Endothelial cell of umbilical vein (primary cell): ENCODE measurements at regions not wholly inside any gene's neighbourhood (a gene's known extent, or its start where the extent isn't known, plus 50 kb on each side); places are given as distances from the start of the nearest gene placed in this dataset.

Experiments used
- BruUV-seq: library from RNA; stranded (reverse); fragments of 400-500 nt; replicated peaks from 2 replicates; lab custom pipeline; 2021; lab: Mats Ljungman, UMichigan
- CTCF ChIA-PET: fragments of 300-600, 350-600 bp; sonication (Branson Sonifier 250); formaldehyde crosslinking; loops from one replicate; lab custom pipeline; 2021; ENCODE audit warnings: antibody characterized with exemption, inconsistent platforms; lab: Charles Lee
- POLR2A ChIA-PET: fragments of 300-600, 350-600 bp; sonication (Branson Sonifier 250); formaldehyde crosslinking; loops from one replicate; lab custom pipeline; 2021; ENCODE audit warnings: antibody characterized with exemption, inconsistent platforms; lab: Charles Lee
- DNase-seq: peaks from one replicate; pipeline ENCODE4 v3.0.0-alpha.2; 2011; ENCODE audit warnings: low read depth, low spot score
- FAIRE-seq: peaks from 2 replicates; lab custom pipeline; 2011; peaks lifted over from hg19 to GRCh38; lab: Jason Lieb, UNC
- H2AFZ ChIP-seq: 2 replicates; pipeline ENCODE4 v1.6.0; 2012; ENCODE audit warnings: low read depth, low read length, control low read depth, inconsistent platforms
- H3K27ac ChIP-seq: 2 replicates; pipeline ENCODE4 v1.5.1; 2011; ENCODE audit warnings: low read depth, mild to moderate bottlenecking, control low read depth, low read length, moderate library complexity; ENCODE audit not compliant: insufficient read depth
- H3K27me3 ChIP-seq, 2 experiments: 2 replicates each; pipeline versions ENCODE4 v1.6.0 to v1.6.1; 2011; ENCODE audit warnings: low read length in 2 of 2, mixed read lengths in 1 of 2; ENCODE audit not compliant: control insufficient read depth in 2 of 2, insufficient read depth in 2 of 2
- H3K36me3 ChIP-seq, 2 experiments: 2 replicates in 1 of 2; 3 replicates in 1 of 2; pipeline ENCODE4 v1.5.1; 2011; ENCODE audit warnings: low read length in 2 of 2, mild to moderate bottlenecking in 1 of 2, moderate library complexity in 1 of 2; ENCODE audit not compliant: control insufficient read depth in 2 of 2, insufficient read depth in 2 of 2; ENCODE audit errors: extremely low read depth in 1 of 2
- H3K4me1 ChIP-seq: 3 replicates; pipeline ENCODE4 v1.5.1; 2011; ENCODE audit warnings: mild to moderate bottlenecking, low read length; ENCODE audit not compliant: control insufficient read depth, insufficient read depth; ENCODE audit errors: extremely low read depth
- H3K4me2 ChIP-seq: 2 replicates; pipeline ENCODE4 v1.6.1; 2011; ENCODE audit warnings: low read length, control low read depth, mixed read lengths; ENCODE audit not compliant: insufficient read depth
- H3K4me3 ChIP-seq, 3 experiments: fragments of 200-600 bp in 1 of 3; sonication (generic), shearing (Covaris generic) in 1 of 3; replicated peaks in 1 of 3; 2 replicates each; pipeline ENCODE4 v1.5.1; 2011 to 2016; ENCODE audit warnings: control low read depth in 3 of 3, low read length in 3 of 3, mild to moderate bottlenecking in 2 of 3, inconsistent platforms in 1 of 3, low read depth in 1 of 3, moderate library complexity in 1 of 3; ENCODE audit not compliant: insufficient read depth in 1 of 3
- H3K79me2 ChIP-seq: 2 replicates; pipeline ENCODE4 v1.6.0; 2012; ENCODE audit warnings: low read length, inconsistent platforms; ENCODE audit not compliant: control insufficient read depth, insufficient read depth
- H3K9ac ChIP-seq: replicated peaks from 2 replicates; pipeline ENCODE3; 2011; ENCODE audit warnings: low read length, control low read depth; ENCODE audit not compliant: insufficient read depth; ENCODE audit errors: extremely low read depth
- H3K9me1 ChIP-seq: replicated peaks from 3 replicates; pipeline ENCODE4 v1.6.0; 2011; ENCODE audit warnings: mild to moderate bottlenecking, low read length; ENCODE audit not compliant: control insufficient read depth, insufficient read depth; ENCODE audit errors: extremely low read depth
- H3K9me3 ChIP-seq: replicated peaks from 2 replicates; pipeline ENCODE4 v1.5.1; 2012; ENCODE audit warnings: low read length, inconsistent platforms; ENCODE audit not compliant: control insufficient read depth, insufficient read depth
- H4K20me1 ChIP-seq: replicated peaks from 2 replicates; pipeline ENCODE3; 2011; ENCODE audit warnings: mild to moderate bottlenecking, low read length; ENCODE audit not compliant: control insufficient read depth, insufficient read depth; ENCODE audit errors: extremely low read depth
- EZH2 ChIP-seq: IDR thresholded peaks from 2 replicates; pipeline ENCODE4 v1.6.1; 2012; ENCODE audit warnings: borderline replicate concordance, low read depth, mild to moderate bottlenecking, moderate library complexity, low read length, inconsistent platforms; ENCODE audit not compliant: severe bottlenecking
- FOS ChIP-seq: IDR thresholded peaks from 2 replicates; pipeline ENCODE4 v1.6.1; 2011; ENCODE audit warnings: mild to moderate bottlenecking, low read length, moderate library complexity, borderline replicate concordance; ENCODE audit not compliant: insufficient read depth
- GATA2 ChIP-seq: IDR thresholded peaks from 2 replicates; pipeline ENCODE4 v1.7.0; 2011; ENCODE audit warnings: low read depth, mild to moderate bottlenecking, moderate library complexity, mixed read lengths, low read length; ENCODE audit not compliant: insufficient read length, insufficient read depth
- JUN ChIP-seq: IDR thresholded peaks from 2 replicates; pipeline ENCODE4 v1.6.1; 2011; ENCODE audit warnings: borderline replicate concordance, low read depth; ENCODE audit not compliant: insufficient read length, insufficient read depth
- MYC ChIP-seq: IDR thresholded peaks from one replicate; pipeline ENCODE4 v1.6.1; 2011; ENCODE audit warnings: mild to moderate bottlenecking, low read depth, low read length
- POLR2A ChIP-seq: IDR thresholded peaks from 2 replicates; pipeline ENCODE4 v1.6.1; 2012; ENCODE audit warnings: low read depth, mild to moderate bottlenecking, control low read depth, low read length
- POLR2AphosphoS5 ChIP-seq: IDR thresholded peaks from 2 replicates; pipeline ENCODE4 v1.6.1; 2012; ENCODE audit warnings: low read depth, mild to moderate bottlenecking, control low read depth, low read length, moderate library complexity; ENCODE audit not compliant: insufficient read depth
- dilution Hi-C: fragments of 300-500 bp; cut with MboI; formaldehyde crosslinking; loops from one replicate; pipeline ENCODE4 v1.15.0; 2019; ENCODE audit warnings: low sequenced_read_pairs; ENCODE audit not compliant: extremely low pct_ligation_motif_present
- intact Hi-C: fragments of 100-400 bp; cut with micrococcal nuclease; formaldehyde crosslinking; loops from one replicate; pipeline ENCODE4 v1.10.0; 2022
- TF ChIP-seq, protein P1 (sequence below), 2 donors: IDR thresholded peaks; 1 replicate in 1 of 2; 2 replicates in 1 of 2; pipeline ENCODE4 v1.5.1; 2011; ENCODE audit warnings: low read length in 2 of 2, mild to moderate bottlenecking in 2 of 2, moderate library complexity in 2 of 2, control low read depth in 1 of 2, inconsistent platforms in 1 of 2, low read depth in 1 of 2; ENCODE audit not compliant: insufficient read depth in 1 of 2; ENCODE audit errors: extremely low read depth in 1 of 2
- TF ChIP-seq, protein P2 (sequence below): IDR thresholded peaks from 2 replicates; pipeline ENCODE4 v1.6.1; 2011; ENCODE audit not compliant: insufficient read depth, insufficient read length

DNA sequence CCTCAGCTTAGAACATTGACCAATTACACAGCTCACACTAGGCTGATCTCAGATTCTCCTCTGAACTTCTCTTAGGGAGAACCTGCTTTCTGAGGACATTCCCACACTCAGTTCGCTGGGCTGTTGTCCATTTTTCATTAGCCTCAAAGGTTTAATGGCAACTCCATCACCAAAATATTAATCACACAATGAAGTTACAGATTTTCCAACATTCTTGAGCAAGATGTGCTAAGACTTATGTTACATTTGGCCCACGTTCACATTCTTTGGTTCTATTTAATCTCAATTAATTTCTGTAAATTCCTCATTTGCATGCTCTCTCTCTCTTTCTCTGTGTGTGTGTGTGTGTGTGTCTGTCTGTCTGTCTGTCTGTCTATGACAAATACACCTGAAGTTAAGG, 82.3 kb upstream of the EDNRA start:
- Histone ChIP-seq H3K36me3 (no peaks in the 10 kb centered on the region), H3K79me2 (no peaks in the 10 kb centered on the region), H3K4me3 (no peak overlapping the region), H3K9ac (no peak overlapping the region), H3K4me1 (no peaks in the 10 kb centered on the region), H4K20me1 (no peaks in the 10 kb centered on the region), H3K9me3 (no peaks in the 10 kb centered on the region), H3K27me3 (no peaks in the 10 kb centered on the region), H2AFZ (no peak overlapping the region), H3K4me2 (no peak overlapping the region), H3K27ac (no peak overlapping the region), H3K9me1 (no peaks in the 10 kb centered on the region)
- dilution Hi-C loops = no loop called here
- TF ChIP-seq POLR2A (no peak), JUN (no peak), GATA2 (no peak), MYC (no peak), FOS (no peak), POLR2AphosphoS5 (no peak), EZH2 (no peak)
- TF ChIP-seq, protein P1, sequence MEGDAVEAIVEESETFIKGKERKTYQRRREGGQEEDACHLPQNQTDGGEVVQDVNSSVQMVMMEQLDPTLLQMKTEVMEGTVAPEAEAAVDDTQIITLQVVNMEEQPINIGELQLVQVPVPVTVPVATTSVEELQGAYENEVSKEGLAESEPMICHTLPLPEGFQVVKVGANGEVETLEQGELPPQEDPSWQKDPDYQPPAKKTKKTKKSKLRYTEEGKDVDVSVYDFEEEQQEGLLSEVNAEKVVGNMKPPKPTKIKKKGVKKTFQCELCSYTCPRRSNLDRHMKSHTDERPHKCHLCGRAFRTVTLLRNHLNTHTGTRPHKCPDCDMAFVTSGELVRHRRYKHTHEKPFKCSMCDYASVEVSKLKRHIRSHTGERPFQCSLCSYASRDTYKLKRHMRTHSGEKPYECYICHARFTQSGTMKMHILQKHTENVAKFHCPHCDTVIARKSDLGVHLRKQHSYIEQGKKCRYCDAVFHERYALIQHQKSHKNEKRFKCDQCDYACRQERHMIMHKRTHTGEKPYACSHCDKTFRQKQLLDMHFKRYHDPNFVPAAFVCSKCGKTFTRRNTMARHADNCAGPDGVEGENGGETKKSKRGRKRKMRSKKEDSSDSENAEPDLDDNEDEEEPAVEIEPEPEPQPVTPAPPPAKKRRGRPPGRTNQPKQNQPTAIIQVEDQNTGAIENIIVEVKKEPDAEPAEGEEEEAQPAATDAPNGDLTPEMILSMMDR (IDR thresholded peaks at IDR 0.05; ENCODE audit: extremely low read depth in 1 of 2, insufficient read depth in 1 of 2, low read depth in 1 of 2, low read length in 2 of 2) = no peak
- TF ChIP-seq, protein P2, sequence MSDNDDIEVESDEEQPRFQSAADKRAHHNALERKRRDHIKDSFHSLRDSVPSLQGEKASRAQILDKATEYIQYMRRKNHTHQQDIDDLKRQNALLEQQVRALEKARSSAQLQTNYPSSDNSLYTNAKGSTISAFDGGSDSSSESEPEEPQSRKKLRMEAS = no peak
- no peak for DNase-seq
- POLR2A ChIA-PET = no interaction called here
- BruUV-seq = no TSS peak
- intact Hi-C loops = no loop called here
- CTCF ChIA-PET = no interaction called here
- no peak for FAIRE-seq
